Activated T-cell treated with anti-CD3 and anti-CD28 coated beads for 48 hours (primary cell): ENCODE measurements at regions not wholly inside any gene's neighbourhood (a gene's known extent, or its start where the extent isn't known, plus 50 kb on each side); places are given as distances from the start of the nearest gene placed in this dataset.

Experiments used
- DNase-seq: peaks from one replicate; pipeline ENCODE4 v3.0.0-alpha.2; 2020; ENCODE audit warnings: low read depth

DNA sequence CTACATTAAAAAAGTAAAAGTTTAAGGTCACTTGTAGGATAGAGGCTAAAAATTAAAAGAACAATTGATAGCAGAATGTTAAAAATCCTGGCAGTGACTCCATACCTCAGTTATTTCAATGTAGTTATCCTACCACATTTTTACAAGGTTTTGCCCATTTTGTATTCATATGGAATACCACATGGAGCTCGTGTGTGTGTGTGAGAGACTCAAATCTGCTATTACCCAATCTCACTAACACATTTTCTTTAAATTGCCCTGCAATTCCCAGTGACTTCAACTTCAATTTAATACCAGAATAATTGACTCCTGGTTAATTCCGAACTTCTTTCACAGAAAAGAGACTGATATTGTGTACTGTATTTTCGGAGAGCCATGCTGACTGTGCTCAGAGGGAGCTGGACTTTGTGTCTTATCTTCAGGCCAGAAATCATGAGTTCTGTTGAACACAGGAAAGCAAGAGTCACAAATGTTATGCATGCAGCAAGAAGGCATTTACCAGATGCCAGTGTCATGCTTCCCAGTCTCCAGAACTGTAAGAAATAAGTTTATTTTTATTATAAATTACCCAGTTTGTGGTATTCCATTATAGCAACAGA lies 529.0 kb upstream of the NECTIN3 start:
- no peak for DNase-seq

- DNase-seq, result no peak
Measured at GRCh38 chr3:110544730-110545129, 526.9 kb upstream of the NECTIN3 start.

- DNase-seq, result no peak
Measured at GRCh38 chr3:110550511-110550910, 521.1 kb upstream of the NECTIN3 start.

DNA sequence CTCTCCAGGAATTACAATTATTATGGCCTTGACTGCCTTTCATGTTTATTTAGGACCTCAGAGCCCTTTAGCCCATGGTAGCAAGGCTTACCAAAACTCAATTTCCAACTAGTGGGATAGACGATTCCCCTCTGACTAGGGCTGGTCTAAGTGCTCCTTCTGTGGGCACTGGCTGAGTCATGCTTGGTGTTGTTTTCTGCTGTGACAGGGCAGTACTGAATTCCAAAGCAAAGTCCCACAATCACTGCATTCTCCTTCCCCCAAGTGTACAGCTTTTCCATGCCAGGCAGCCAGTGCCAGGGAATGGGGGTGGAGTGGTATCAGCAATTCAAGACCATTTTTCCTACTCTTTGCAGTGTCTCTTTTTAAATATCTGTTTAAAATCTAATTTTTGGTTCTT lies 509.0 kb upstream of the NECTIN3 start:
- no peak for DNase-seq

DNA sequence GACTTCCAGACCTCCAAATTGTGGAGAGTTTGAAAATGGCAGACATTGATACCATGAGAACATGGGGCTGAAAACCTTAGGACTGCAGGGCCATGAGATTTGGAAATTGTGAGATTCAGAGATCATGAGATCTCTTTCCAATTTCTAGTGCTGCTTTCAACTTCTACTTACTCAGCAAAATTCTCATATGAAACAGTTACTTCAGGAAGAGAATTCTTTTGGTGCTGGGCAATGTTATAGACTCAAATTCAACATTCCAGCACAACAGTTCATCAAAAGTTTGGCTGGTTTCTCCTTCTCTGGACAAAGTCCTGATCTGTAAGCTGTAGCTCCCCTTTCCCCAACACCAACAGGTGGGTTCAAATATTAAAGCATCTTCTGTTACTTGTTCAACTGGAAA lies 506.9 kb upstream of the NECTIN3 start:
- no peak for DNase-seq

- DNase-seq, result no peak
Measured at GRCh38 chr3:110567029-110567428, 504.6 kb upstream of the NECTIN3 start.

GRCh38 chr3:110568246-110568645 lies 503.4 kb upstream of the NECTIN3 start:
- no peak for DNase-seq

- DNase-seq, result no peak
Measured at GRCh38 chr3:110569073-110569472, 502.5 kb upstream of the NECTIN3 start.

DNA sequence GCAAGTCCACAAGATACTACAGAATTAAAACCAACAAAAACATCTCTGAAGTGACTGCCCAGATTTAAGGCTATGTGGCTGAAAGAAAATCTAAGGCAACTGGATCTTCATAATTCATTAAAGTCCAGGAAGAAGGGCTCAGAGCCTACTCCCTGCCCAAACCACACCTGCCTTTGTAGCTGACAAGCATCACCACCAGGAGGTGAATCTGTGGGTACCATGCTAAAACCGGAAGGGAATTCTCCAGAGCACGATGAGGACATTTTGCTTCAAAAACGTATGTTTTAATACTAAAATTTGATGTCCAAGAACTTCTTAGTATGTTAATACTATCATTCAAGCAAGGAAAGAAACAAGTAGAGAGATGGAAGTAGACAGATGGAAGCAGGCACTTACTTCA lies 495.9 kb upstream of the NECTIN3 start:
- DNase-seq, result no peak

GRCh38 chr3:110576960-110577359 lies 494.7 kb upstream of the NECTIN3 start:
- no peak for DNase-seq

DNA sequence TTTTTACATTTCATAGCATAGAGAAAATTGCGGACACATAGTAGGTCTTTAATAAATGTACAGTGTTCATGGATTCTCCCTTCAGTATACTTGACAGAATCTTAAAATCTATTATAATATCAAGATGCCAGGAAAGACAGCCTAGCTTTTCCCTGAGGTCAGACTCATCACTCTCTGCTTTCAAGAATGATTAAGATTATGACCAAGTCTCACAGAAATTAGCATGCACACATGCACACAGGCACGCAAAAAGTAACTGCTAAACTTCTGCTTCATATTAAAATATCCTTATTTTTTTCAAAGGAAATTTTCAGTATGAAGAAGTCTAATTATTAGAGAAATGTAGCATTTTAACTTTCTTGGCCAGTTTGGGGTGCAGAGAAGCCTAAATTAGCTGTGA lies 493.8 kb upstream of the NECTIN3 start:
- DNase-seq, result no peak

DNA sequence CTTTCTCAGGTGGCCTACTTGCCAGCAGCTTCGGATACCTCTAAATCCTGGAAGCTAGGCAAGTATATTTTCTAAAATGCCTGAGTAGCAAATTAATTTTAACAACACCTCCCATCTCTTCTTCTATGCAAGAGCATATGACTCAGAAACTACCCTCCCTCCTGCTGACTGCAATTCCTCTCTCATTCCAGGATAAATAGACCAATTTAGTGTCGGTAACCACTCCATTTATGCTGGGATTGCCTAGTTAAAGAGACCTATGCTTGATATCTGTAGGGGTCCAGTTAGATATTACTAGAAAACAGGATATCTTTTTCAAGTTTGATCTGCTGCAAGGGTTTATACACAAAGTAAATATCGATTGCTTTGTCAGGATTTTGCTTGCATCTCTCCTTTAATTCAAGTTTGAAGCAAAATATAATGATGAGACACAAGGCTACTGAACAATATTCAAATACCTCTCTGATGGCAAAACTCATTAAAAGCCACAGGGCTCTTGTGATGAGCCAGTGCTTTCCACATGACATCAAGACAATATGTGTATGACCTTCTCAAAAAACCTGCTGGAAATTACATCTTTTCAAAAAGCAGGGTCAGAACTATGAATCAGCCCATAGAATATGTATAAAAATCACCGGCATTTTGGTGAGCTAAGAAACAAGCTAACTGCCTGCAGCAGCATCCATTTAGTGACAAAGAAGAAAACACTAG lies 491.6 kb upstream of the NECTIN3 start:
- DNase-seq, result no peak

DNA sequence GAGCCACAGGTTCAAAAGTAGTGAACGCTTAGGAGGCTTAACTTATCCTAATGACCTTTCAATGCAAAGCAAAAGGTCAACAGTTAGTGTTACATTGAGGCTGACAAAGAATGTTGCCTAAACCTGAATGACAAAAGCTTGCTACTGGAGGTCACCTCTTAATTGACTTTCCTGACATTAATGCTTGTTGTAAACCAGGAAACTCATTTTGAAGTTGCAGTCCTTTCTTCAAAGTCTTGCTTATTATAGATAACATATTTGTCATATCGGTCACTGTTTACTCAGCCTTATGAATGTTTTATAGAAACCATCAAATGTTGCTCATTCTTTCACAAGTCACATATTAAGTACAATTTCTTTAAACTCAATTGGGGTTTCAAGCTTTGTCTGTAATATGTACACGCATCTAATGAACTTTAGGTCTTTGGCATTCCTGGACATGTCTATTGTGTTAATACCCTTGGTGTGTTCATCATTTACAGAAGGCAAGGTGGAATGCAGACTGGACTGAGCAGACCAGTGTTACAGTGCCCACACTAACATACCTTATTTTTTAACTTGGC lies 488.2 kb upstream of the NECTIN3 start:
- DNase-seq, result no peak

DNA sequence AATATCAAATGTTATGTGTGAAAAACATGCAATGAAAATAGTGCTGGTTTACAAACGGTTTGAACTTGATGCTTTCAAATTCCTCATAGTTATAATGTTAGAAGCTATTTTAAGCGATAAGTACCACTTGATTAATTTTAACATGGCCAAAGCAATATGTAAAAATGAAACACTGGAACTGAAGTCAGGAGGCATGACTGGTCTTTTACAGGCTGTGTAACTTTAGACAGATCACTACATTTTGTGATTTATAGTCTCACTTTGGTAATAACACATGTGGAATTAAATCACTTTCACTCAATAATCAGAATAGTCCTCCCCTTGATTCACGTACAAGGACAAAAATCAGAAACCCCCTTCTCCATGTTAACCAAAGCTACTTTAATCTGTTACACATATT lies 482.7 kb upstream of the NECTIN3 start:
- DNase-seq, result no peak

- DNase-seq, result no peak
Measured at GRCh38 chr3:110589341-110589740, 482.3 kb upstream of the NECTIN3 start.

DNA sequence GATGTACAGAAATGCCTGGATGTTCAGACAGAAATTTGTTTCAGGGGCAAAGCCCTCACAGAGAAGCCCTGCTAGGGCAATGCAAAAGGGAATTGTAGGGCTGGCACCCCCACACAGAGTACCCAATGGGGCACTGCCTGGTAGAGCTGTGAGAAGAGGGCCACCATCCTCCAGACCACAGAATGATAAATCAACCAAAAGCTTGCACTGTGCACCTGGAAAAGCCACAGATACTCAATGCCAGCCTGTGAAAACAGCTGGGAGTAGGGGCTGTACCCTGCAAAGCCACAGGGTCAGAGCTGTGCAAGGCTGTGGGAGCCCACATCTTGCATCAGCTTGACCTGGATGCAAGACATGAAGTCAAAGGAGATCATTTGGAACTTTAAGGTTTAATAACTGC lies 477.9 kb upstream of the NECTIN3 start:
- DNase-seq, result no peak

DNA sequence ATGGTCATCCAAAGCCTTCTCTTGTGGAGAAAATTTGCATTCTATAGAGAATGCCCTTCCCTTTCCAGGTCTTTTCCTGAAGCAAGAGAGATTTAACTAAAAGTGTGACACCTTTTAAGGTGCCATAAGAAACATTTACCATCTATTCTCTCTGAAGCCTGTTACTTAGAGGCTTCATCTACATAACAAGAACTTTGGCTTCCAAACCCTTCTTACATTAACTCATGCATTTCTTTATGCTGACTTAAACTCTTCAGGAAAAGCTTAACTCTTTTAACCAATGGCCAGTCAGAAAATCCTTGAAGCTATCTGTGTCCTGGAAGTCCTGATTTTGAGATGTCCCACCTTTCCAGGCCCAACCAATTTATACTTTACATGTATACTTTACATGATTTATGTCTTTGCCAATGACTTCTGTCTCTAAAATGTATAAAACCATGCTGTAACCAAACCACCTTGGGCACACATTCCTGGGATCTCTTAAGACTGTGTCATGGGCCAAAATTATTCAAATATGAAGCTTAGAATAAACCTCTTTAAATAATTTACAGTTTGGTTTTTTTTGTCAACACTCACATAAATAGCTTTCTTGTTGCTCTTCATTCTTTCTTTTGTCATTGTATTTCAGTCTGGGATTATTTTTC lies 472.6 kb upstream of the NECTIN3 start:
- no peak for DNase-seq

DNA sequence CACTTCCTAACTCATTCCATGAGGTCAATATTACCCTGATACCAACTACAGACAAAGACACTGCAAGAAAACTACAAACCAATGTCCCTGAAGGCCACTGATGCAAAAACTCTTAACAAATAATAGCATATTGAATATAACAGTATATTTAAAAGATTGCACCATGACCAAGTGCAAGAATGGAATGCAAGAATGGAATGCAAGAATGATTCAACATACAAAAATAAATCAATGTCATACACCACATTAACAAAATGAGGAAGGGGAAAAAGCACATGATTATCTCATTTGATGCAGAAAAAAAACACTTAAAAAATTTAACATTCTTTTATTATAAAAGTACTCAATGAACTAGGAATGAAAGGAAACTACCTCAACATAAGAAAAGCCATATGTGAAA lies 463.1 kb upstream of the NECTIN3 start:
- no peak for DNase-seq

GRCh38 chr3:110612045-110612444 lies 459.6 kb upstream of the NECTIN3 start:
- DNase-seq, result no peak

DNA sequence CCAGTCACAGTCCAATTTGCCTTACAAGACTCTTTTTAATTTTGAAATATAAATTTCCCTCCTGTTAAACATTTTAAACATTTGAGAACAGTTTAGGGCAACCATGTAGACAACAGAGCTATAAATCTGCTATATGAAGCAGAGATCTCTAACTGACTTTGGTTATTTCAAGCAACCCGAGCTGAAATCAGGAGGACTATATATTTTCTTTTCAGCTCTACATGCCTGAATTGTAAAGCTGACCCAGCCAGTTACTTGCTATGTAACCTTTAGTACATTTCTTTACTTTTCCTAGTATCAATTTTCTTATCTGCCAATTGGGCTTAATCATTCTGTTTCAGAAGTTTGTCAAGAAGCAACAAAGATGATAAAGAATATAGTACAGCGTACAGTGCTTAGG lies 457.4 kb upstream of the NECTIN3 start:
- DNase-seq, result no peak

GRCh38 chr3:110615454-110615853 lies 456.2 kb upstream of the NECTIN3 start:
- no peak for DNase-seq

DNA sequence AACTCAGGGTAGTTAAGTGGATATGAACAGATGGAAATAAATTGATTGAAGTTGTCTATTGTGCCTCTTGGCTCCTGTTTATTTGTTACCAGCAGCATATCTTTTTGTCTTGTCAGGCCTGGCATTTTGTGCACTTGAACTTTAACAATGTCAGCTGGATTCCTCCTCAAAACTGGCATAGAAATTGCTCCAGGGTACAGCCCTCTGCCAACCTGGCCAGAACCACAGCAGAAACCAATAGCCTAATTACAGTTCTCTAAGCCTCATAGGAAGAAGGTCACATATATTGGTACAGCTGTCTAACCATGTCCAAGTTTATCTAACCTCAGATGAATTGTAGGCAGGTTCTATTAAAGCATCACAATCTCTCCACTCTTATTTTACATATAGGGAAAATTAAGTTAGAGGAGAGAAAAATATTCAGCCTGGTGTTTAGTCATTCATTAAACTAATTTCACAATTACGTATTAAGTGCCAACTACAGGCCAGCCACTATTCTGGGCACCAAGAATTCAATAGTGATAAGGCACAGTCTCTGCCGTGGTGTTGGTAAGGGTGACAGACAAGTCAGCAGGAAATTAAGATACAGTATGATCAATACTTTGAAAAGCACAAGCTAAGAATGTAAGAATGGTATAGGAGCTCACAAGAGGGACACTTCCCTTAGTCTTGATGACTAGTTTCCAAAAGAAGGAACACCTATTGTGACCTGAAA lies 452.9 kb upstream of the NECTIN3 start:
- DNase-seq, result no peak

DNA sequence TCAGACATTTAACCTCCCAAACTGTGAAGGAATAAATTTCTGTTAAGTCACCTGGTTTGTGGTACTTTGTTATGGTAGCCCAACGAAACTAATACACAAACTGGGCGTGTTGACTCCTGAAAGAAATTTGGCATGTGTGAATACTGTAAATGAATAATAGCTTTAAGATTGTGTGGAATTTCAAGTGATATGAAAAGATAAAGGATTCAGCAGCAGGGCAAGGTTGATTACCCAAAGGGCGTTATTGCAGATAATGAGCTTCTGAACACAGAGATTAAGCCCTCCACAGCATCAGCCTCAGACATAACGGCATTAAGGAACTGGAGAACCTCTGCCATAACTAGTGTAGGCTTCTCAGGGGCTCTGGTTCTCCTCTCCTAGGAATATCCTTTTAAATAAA lies 451.5 kb upstream of the NECTIN3 start:
- no peak for DNase-seq
